K562 (cell line): ENCODE measurements at regions not wholly inside any gene's neighbourhood (a gene's known extent, or its start where the extent isn't known, plus 50 kb on each side); places are given as distances from the start of the nearest gene placed in this dataset.
A peak's percentile ranks its signal among the peaks of the same experiment; 100 is the strongest.

Experiments used
- ATAC-seq: fragments of 200-7000 bp; cut with Tn5 transposase; 3 replicates; pipeline ENCODE4 v1.9.1; 2020; ENCODE audit warnings: moderate library complexity
- BruUV-seq: library from RNA; stranded (reverse); fragments of 400-500 nt; replicated peaks from 2 replicates; lab custom pipeline; 2021; lab: Mats Ljungman, UMichigan
- CTCF ChIA-PET: fragments of 300-600 bp; formaldehyde crosslinking; extraction: SDS; loops from one replicate; lab custom pipeline; 2021; ENCODE audit warnings: low intra/inter-chr PET ratio; lab: Yijun Ruan, JAX
- POLR2A ChIA-PET: fragments of 300-600, 350-650 bp; sonication (Branson Sonifier 250); formaldehyde crosslinking; extraction: SDS; loops from one replicate; lab custom pipeline; 2021; ENCODE audit warnings: antibody characterized with exemption, inconsistent platforms; lab: Yijun Ruan, JAX
- DNase-seq, 4 experiments: peaks; one replicate each; pipeline versions ENCODE4 v3.0.0 to v3.0.0-alpha.2; 2011 to 2018; ENCODE audit warnings: low spot score in 3 of 4, mixed read lengths in 3 of 4; ENCODE audit errors: extremely low read depth in 1 of 4
- FAIRE-seq: peaks from 2 replicates; lab custom pipeline; 2011; peaks lifted over from hg19 to GRCh38; lab: Jason Lieb, UNC
- H2AFZ ChIP-seq: 2 replicates; pipeline ENCODE4 v1.6.0; 2011; ENCODE audit warnings: low read depth, low read length, control low read depth, inconsistent platforms
- H3K27ac ChIP-seq: fragments of 200-600 bp; 3 replicates; pipeline ENCODE4 v1.8.0; 2011; ENCODE audit warnings: low read depth, mild to moderate bottlenecking, control low read depth, inconsistent platforms, low read length, moderate library complexity, mixed read lengths; ENCODE audit errors: extremely low read depth
- H3K27me3 ChIP-seq, 2 experiments: fragments of 300-600 bp in 1 of 2; 2 replicates in 1 of 2; 3 replicates in 1 of 2; pipeline versions ENCODE4 v1.6.0 to v1.8.0; 2011; ENCODE audit warnings: inconsistent platforms in 2 of 2, low read length in 2 of 2, mild to moderate bottlenecking in 1 of 2, mixed read lengths in 1 of 2, moderate library complexity in 1 of 2; ENCODE audit not compliant: control insufficient read depth in 2 of 2, insufficient read depth in 2 of 2
- H3K36me3 ChIP-seq: fragments of 300-600 bp; 3 replicates; pipeline ENCODE4 v1.8.0; 2011; ENCODE audit warnings: mild to moderate bottlenecking, low read length, inconsistent platforms; ENCODE audit not compliant: control insufficient read depth, insufficient read depth
- H3K4me1 ChIP-seq, 2 experiments: fragments of 200-600 bp in 1 of 2; replicated peaks in 1 of 2; 2 replicates in 1 of 2; 3 replicates in 1 of 2; pipeline versions ENCODE4 v1.5.1 to v1.8.0; 2011; ENCODE audit warnings: inconsistent platforms in 2 of 2, low read length in 2 of 2, mild to moderate bottlenecking in 1 of 2, mixed read lengths in 1 of 2, moderate library complexity in 1 of 2; ENCODE audit not compliant: control insufficient read depth in 2 of 2, insufficient read depth in 2 of 2
- H3K4me2 ChIP-seq: 2 replicates; pipeline ENCODE4 v1.6.1; 2011; ENCODE audit warnings: low read length, control low read depth, inconsistent platforms, mixed read lengths; ENCODE audit not compliant: insufficient read depth
- H3K4me3 ChIP-seq: fragments of 200-600 bp; sonication (generic), shearing (Covaris generic); 2 replicates; pipeline ENCODE4 v1.5.1; 2016; ENCODE audit warnings: control low read depth, inconsistent platforms
- H3K79me2 ChIP-seq: fragments of 200-600 bp; 3 replicates; pipeline ENCODE4 v1.8.0; 2011; ENCODE audit warnings: low read length, inconsistent platforms; ENCODE audit not compliant: control insufficient read depth, insufficient read depth
- H3K9ac ChIP-seq, 2 experiments: 2 replicates each; pipeline versions ENCODE4 v1.6.0 to v1.6.1; 2011; ENCODE audit warnings: low read depth in 2 of 2, low read length in 2 of 2, control low read depth in 1 of 2, inconsistent platforms in 1 of 2, mild to moderate bottlenecking in 1 of 2, mixed read lengths in 1 of 2; ENCODE audit not compliant: insufficient read depth in 1 of 2
- H3K9me1 ChIP-seq: one replicate; pipeline ENCODE4 v1.6.0; 2011; ENCODE audit warnings: inconsistent platforms, mild to moderate bottlenecking, low read length, moderate library complexity; ENCODE audit not compliant: control insufficient read depth, insufficient read depth
- H3K9me3 ChIP-seq: replicated peaks from 2 replicates; pipeline ENCODE4 v1.5.1; 2011; ENCODE audit warnings: low read depth, low read length, inconsistent platforms; ENCODE audit not compliant: control insufficient read depth, insufficient read depth
- H4K20me1 ChIP-seq: replicated peaks from 2 replicates; pipeline ENCODE4 v1.6.1; 2011; ENCODE audit warnings: low read length, inconsistent platforms, mixed read lengths; ENCODE audit not compliant: control insufficient read depth, insufficient read depth
- BRD9 ChIP-seq: fragments of 450-650 bp; IDR thresholded peaks from 2 replicates; pipeline ENCODE4 v1.6.1; 2018; ENCODE audit warnings: low read depth; ENCODE audit not compliant: partially characterized antibody
- CEBPB ChIP-seq: fragments of 450-650 bp; IDR thresholded peaks from 2 replicates; pipeline ENCODE4 v1.6.1; 2016; ENCODE audit warnings: missing genetic modification characterization, missing compliant biosample characterization
- GTF3C2 ChIP-seq: IDR thresholded peaks from 3 replicates; pipeline ENCODE4 v1.6.1; 2011; ENCODE audit warnings: borderline replicate concordance, mild to moderate bottlenecking, moderate library complexity; ENCODE audit not compliant: insufficient read length; ENCODE audit errors: extremely low read depth
- HMG20A ChIP-seq: fragments of 450-650 bp; formaldehyde crosslinking; conservative IDR thresholded peaks from 2 replicates; pipeline ENCODE4 v1.4.0; 2020; ENCODE audit warnings: mild to moderate bottlenecking, mixed read lengths
- HSF4 ChIP-seq: fragments of 250-450 bp; sonication (Bioruptor Pico); IDR thresholded peaks from 2 replicates; pipeline ENCODE4 v2.1.2; 2022; ENCODE audit warnings: mild to moderate bottlenecking, moderate library complexity, borderline replicate concordance
- MTA2 ChIP-seq: fragments of 450-650 bp; IDR thresholded peaks from 2 replicates; pipeline ENCODE4 v1.6.1; 2016; ENCODE audit warnings: low read depth
- RFX5 ChIP-seq: IDR thresholded peaks from 2 replicates; pipeline ENCODE4 v1.6.1; 2011; ENCODE audit warnings: low read depth, mild to moderate bottlenecking, improper control_type of control experiment, low read length
- TCFL5 ChIP-seq: fragments of 250-450 bp; sonication (Bioruptor Pico); conservative IDR thresholded peaks from 2 replicates; pipeline ENCODE4 v1.6.1; 2021; ENCODE audit warnings: mild to moderate bottlenecking, moderate library complexity, matching md5 sums
- TSHZ1 ChIP-seq: fragments of 250-450 bp; sonication (Bioruptor Pico); IDR thresholded peaks from 2 replicates; pipeline ENCODE4 v1.4.0; 2020; ENCODE audit warnings: mild to moderate bottlenecking, moderate library complexity
- WGBS: fragments of 100-300 bp; shearing (Covaris generic); methylation state at CpG from one replicate; pipeline ENCODE4 v1.1.6; 2016; ENCODE audit warnings: low coverage, mixed read lengths; ENCODE audit not compliant: insufficient coverage; ENCODE audit errors: missing lambda C conversion rate; 5-methylcytosine and 5-hydroxymethylcytosine counted together
- in situ Hi-C: fragments of 300-500 bp; cut with MboI; formaldehyde crosslinking; loops from 4 replicates; pipeline ENCODE4 v1.15.0; 2018; ENCODE audit warnings: inconsistent platforms, mixed read lengths
- intact Hi-C: fragments of 100-400 bp; cut with micrococcal nuclease; formaldehyde crosslinking; loops from 2 replicates; pipeline ENCODE4 v1.14.2; 2022

GRCh38 chr2:41728788-41729338 lies 319.0 kb upstream of the PKDCC start (continued):
- TF ChIP-seq GTF3C2 (no peak), TSHZ1 (no peak)
- TF ChIP-seq, all 486 proteins: peak for 0

- no peak overlapping the region for H3K4me3 ChIP-seq
- DNase-seq (no peak), FAIRE-seq (no peak), ATAC-seq (no peak)
- 2% methylated on average over 11 of the region's 11 CpGs for WGBS
- H3K4me1 ChIP-seq: no peaks in the 10 kb centered on the region
- no peaks in the 10 kb centered on the region for H3K9me1 ChIP-seq
- intact Hi-C loops: no loop called here
- H3K36me3 ChIP-seq: no peaks in the 10 kb centered on the region
- TF ChIP-seq TCFL5 (CRISPR knock-in tag) (no peak), HMG20A (no peak), RFX5 (no peak), HSF4 (CRISPR knock-in tag) (no peak), BRD9 (no peak), CEBPB (tag) (peak; percentile 72), MTA2 (no peak)
- H3K27ac ChIP-seq: no peak overlapping the region
- H2AFZ ChIP-seq: no peak overlapping the region
- CTCF ChIA-PET: no interaction called here
- POLR2A ChIA-PET: no interaction called here
- no peak overlapping the region for H3K9ac ChIP-seq
- H3K9me3 ChIP-seq: no peaks in the 10 kb centered on the region
- no peaks in the 10 kb centered on the region for H3K27me3 ChIP-seq
- H4K20me1 ChIP-seq: no peaks in the 10 kb centered on the region
- BruUV-seq: no TSS peak
- H3K79me2 ChIP-seq: no peaks in the 10 kb centered on the region
- no peak overlapping the region for H3K4me2 ChIP-seq
- in situ Hi-C loops: no loop called here
These were observed 317.9 kb upstream of the PKDCC start for GRCh38 chr2:41729800-41730364.
